ENCODE measurements at regions not wholly inside any gene's neighbourhood (a gene's known extent, or its start where the extent isn't known, plus 50 kb on each side); places are given as distances from the start of the nearest gene placed in this dataset.

GRCh38 chr2:105959357-105959756 is 214.6 kb downstream of the NCK2 start:
- TF ChIP-seq CTCF (conservative IDR thresholded peaks at IDR 0.05; ENCODE audit: low read length) (no peak), EZH2phosphoT487 (IDR thresholded peaks at IDR 0.05; ENCODE audit: borderline replicate concordance) (no peak)
